ENCODE measurements at regions not wholly inside any gene's neighbourhood (a gene's known extent, or its start where the extent isn't known, plus 50 kb on each side); places are given as distances from the start of the nearest gene placed in this dataset.
"Not testable (repeated sequence)": the region's sequence is repeated elsewhere in the genome, so short reads cannot be mapped to it uniquely, and the experiment has no call there.

GRCh38 chr18:76602191-76602590 is 107.1 kb upstream of the ZNF516 start:
- no peak for DNase-seq

DNA sequence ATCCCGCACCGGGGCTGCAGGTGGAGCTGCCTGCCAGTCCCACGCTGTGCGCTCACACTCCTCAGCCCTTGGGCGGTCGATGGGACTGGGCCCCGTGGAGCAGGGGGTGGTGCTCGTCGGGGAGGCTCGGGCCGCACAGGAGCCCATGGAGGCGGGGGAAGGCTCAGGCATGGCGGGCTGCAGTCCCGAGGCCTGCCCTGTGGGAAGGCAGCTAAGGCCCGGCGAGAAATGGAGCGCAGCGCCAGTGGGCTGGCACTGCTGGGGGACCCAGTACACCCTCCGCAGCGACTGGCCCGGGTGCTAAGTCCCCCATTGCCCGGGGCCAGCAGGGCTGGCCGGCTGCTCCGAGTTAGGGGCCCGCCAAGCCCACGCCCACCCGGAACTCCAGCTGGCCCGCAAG is 105.0 kb upstream of the ZNF516 start:
- not testable (repeated sequence) for DNase-seq

- no peak for DNase-seq
Measured at GRCh38 chr18:76594966-76595365, 99.9 kb upstream of the ZNF516 start.

GRCh38 chr18:76593843-76594242 is 98.8 kb upstream of the ZNF516 start:
- no peak for DNase-seq

GRCh38 chr18:76592981-76593381 is 97.9 kb upstream of the ZNF516 start:
- peak; percentile 55 for DNase-seq

GRCh38 chr18:76592096-76592495 is 97.1 kb upstream of the ZNF516 start:
- DNase-seq, result no peak

GRCh38 chr18:76589866-76590265 is 94.8 kb upstream of the ZNF516 start:
- no peak for DNase-seq

GRCh38 chr18:76589316-76589715 is 94.3 kb upstream of the ZNF516 start:
- DNase-seq, result no peak

DNA sequence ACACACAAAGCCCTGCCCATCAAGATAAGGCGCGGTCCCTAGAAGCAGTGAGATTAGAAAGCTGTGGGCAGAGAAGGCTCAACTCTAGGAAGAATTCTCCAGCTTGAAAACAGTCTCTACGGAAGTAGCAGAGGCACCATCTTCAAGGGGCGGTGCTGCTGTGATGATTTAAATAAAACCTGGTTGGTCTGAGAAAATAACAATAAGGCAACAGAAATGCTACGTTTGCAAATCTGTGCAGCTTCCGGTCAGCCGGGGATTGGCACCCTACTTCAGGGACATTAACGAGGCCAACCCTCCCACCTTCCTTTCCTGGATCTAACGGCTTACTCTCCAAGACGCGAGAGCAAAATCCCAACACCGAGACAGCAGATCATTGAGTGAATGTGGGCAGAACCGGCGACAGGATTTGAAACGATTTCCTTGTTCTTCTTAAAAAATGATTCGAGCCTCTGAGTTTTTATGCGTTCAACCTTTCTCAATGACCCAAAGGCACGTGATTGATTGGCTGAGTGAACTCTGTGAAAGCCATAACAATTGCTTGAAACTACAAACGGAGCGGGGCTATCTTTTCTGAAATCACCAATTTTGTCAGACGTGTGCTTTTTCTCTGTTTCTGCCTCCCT is 93.7 kb upstream of the ZNF516 start:
- peak; percentile 49 for DNase-seq

- no peak for DNase-seq
Measured at GRCh38 chr18:76587879-76588271, 92.8 kb upstream of the ZNF516 start.

GRCh38 chr18:76587147-76587878 is 92.3 kb upstream of the ZNF516 start:
- no peak for DNase-seq

- DNase-seq, result no peak
Measured at GRCh38 chr18:76584414-76585310, 89.6 kb upstream of the ZNF516 start.

- DNase-seq, result peak; percentile 30
Measured at GRCh38 chr18:76581261-76581660, 86.2 kb upstream of the ZNF516 start.

- no peak for DNase-seq
Measured at GRCh38 chr18:76580288-76580962, 85.4 kb upstream of the ZNF516 start.

GRCh38 chr18:76579301-76579695 is 84.3 kb upstream of the ZNF516 start:
- DNase-seq, result no peak

GRCh38 chr18:76578571-76579300 is 83.7 kb upstream of the ZNF516 start:
- no peak for DNase-seq

DNA sequence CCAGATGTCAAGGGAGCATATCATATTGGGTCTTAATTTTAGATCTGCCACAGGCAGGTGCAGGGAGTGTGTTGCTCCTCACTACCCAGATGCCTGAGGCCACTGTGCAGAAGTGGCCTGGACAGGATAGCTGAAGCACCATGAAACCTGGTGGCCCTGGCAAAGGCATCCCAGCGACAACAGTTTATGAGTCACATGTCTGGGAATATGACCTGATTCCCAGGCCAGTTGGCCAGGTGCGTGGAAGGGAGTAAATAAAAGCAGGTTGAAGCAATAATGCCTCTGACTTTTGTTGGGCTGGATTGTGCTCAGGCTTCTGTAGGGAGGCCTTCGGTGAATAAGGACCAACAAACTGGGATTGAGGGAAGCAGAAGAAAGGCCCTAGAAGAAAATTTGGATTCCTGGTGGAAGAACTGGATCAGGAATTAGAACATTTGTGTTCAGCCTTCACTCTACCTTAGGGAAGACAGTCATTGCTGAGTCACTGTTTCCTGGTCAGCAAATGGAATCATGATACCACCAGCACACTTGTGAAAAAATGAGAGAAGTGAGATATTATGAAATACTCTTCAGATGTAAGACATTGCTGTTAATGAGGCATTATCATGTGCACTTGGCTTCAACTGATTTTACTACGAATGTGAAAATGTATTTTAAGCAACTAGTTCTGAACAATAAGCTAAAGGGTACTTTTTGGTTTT is 78.4 kb upstream of the ZNF516 start:
- DNase-seq, result peak; percentile 98

- peak; percentile 76 for DNase-seq
Measured at GRCh38 chr18:76572518-76573247, 77.6 kb upstream of the ZNF516 start.

DNA sequence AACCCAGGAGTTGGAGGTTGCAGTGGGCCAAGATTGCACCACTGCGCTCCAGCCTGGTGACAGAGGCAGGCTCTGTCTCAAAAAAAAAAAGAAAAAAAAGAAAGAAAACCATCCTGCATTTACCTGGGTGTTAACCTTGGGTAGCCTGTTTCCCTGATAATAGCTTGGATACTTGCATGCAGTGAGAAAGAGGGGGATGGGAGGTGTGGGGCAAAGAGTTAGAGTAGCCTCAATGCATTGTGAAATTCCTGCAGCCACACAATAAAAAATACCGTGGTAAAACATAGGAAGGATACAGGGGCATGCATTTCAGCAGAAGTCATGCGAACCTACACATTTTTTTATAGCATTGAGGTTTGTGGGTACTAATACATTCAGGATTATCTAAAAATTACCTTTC is 76.6 kb upstream of the ZNF516 start:
- no peak for DNase-seq

DNA sequence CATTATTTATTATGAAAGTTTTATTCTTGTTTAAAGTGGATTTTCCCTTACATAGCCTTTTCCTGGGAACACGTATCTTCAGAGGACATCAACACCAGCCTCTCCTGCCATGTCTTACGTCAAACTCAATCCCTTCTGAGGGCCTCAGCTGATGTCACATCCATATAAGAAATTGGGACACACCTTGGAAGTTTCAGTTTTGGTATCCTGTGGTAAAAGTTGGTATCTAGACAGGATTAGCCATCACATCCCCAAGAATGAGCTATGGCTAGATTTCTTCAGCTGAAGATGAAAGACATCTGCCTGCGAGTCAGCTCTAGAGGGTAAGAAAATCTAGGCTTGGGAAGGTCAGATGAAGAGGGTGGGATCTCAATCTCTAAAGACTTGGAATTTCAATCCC is 75.8 kb upstream of the ZNF516 start:
- DNase-seq, result no peak
